HEK293T (cell line): ENCODE measurements at regions not wholly inside any gene's neighbourhood (a gene's known extent, or its start where the extent isn't known, plus 50 kb on each side); places are given as distances from the start of the nearest gene placed in this dataset.

ENCODE experiments used
- CTCF ChIA-PET: fragments of 350-600 bp; formaldehyde crosslinking; extraction: SDS; loops from one replicate; lab custom pipeline; 2021; ENCODE audit warnings: antibody characterized with exemption, inconsistent platforms; lab: Yijun Ruan, JAX
- POLR2A ChIA-PET: fragments of 350-600 bp; formaldehyde crosslinking; extraction: SDS; loops from one replicate; lab custom pipeline; 2020; ENCODE audit warnings: antibody characterized with exemption, inconsistent platforms; lab: Yijun Ruan, JAX
- DNase-seq: peaks from one replicate; pipeline ENCODE4 v3.0.0; 2012; ENCODE audit warnings: mixed read lengths; ENCODE audit errors: extremely low spot score
- ARNT ChIP-seq: fragments of 450-650 bp; IDR thresholded peaks from 2 replicates; pipeline ENCODE4 v1.6.1; 2017; ENCODE audit warnings: mild to moderate bottlenecking
- BHLHE40 ChIP-seq: fragments of 450-650 bp; IDR thresholded peaks from 2 replicates; pipeline ENCODE4 v1.6.1; 2016; ENCODE audit warnings: mild to moderate bottlenecking, moderate library complexity, borderline replicate concordance
- CTBP1 ChIP-seq: fragments of 450-650 bp; IDR thresholded peaks from 2 replicates; pipeline ENCODE4 v1.6.1; 2016; ENCODE audit warnings: borderline replicate concordance
- ELF4 ChIP-seq: fragments of 450-650 bp; IDR thresholded peaks from 2 replicates; pipeline ENCODE4 v1.6.1; 2017; ENCODE audit warnings: antibody characterized with exemption
- FOXA1 ChIP-seq: fragments of 450-650 bp; IDR thresholded peaks from 2 replicates; pipeline ENCODE4 v1.6.1; 2016; ENCODE audit warnings: mild to moderate bottlenecking
- FOXK2 ChIP-seq: fragments of 450-650 bp; IDR thresholded peaks from 2 replicates; pipeline ENCODE4 v1.6.1; 2016; ENCODE audit warnings: mild to moderate bottlenecking
- FOXM1 ChIP-seq: fragments of 450-650 bp; IDR thresholded peaks from 2 replicates; pipeline ENCODE4 v1.6.1; 2017; ENCODE audit warnings: mild to moderate bottlenecking, borderline replicate concordance
- HDGF ChIP-seq: fragments of 450-650 bp; IDR thresholded peaks from 2 replicates; pipeline ENCODE4 v1.6.1; 2017; ENCODE audit warnings: antibody characterized with exemption, borderline replicate concordance
- L3MBTL2 ChIP-seq: fragments of 450-650 bp; conservative IDR thresholded peaks from 2 replicates; pipeline ENCODE4 v1.6.1; 2016; ENCODE audit warnings: mild to moderate bottlenecking
- LEF1 ChIP-seq: fragments of 450-650 bp; IDR thresholded peaks from 2 replicates; pipeline ENCODE4 v1.6.1; 2017; ENCODE audit warnings: mild to moderate bottlenecking, borderline replicate concordance
- NFRKB ChIP-seq: fragments of 450-650 bp; IDR thresholded peaks from 2 replicates; pipeline ENCODE4 v1.6.1; 2016; ENCODE audit warnings: mild to moderate bottlenecking, moderate library complexity
- PKNOX1 ChIP-seq: fragments of 450-650 bp; IDR thresholded peaks from 2 replicates; pipeline ENCODE4 v1.6.1; 2016
- SP1 ChIP-seq: fragments of 450-650 bp; IDR thresholded peaks from 2 replicates; pipeline ENCODE4 v1.6.1; 2017
- SUZ12 ChIP-seq: fragments of 450-650 bp; IDR thresholded peaks from 2 replicates; pipeline ENCODE4 v1.6.1; 2016; ENCODE audit warnings: mild to moderate bottlenecking
- TARDBP ChIP-seq: fragments of 450-650 bp; IDR thresholded peaks from 2 replicates; pipeline ENCODE4 v1.6.1; 2016
- ZNF384 ChIP-seq: fragments of 450-650 bp; IDR thresholded peaks from 2 replicates; pipeline ENCODE4 v1.6.1; 2016

GRCh38 chr2:5530011-5530696 lies 162.0 kb upstream of the SOX11 start:
- DNase-seq: no peak
- ChIA-PET CTCF (no interaction called here), POLR2A (no interaction called here)
- no peak for TF ChIP-seq SUZ12
- no peak for TF ChIP-seq BHLHE40
- no peak for TF ChIP-seq FOXM1
- TF ChIP-seq PKNOX1: no peak
- TF ChIP-seq ELF4: no peak
- no peak for TF ChIP-seq ZNF384
- no peak for TF ChIP-seq TARDBP
- no peak for TF ChIP-seq HDGF
- TF ChIP-seq NFRKB: no peak
- TF ChIP-seq L3MBTL2: no peak
- no peak for TF ChIP-seq ARNT
- no peak for TF ChIP-seq CTBP1
- no peak for TF ChIP-seq FOXA1
- TF ChIP-seq LEF1: no peak

GRCh38 chr2:5535301-5535700 lies 156.9 kb upstream of the SOX11 start:
- DNase-seq: no peak
- POLR2A ChIA-PET: no interaction called here
- CTCF ChIA-PET: no interaction called here
- TF ChIP-seq NFRKB (no peak), SP1 (no peak), HDGF (no peak), CTBP1 (no peak), FOXM1 (no peak), BHLHE40 (no peak), ARNT (no peak), L3MBTL2 (no peak), ELF4 (no peak), FOXA1 (no peak), SUZ12 (no peak), TARDBP (no peak), ZNF384 (no peak), FOXK2 (no peak), LEF1 (no peak), PKNOX1 (no peak)

GRCh38 chr2:5537180-5537688 lies 154.9 kb upstream of the SOX11 start:
- TF ChIP-seq FOXA1: no peak
- TF ChIP-seq TARDBP: no peak
- TF ChIP-seq ARNT: no peak
- ChIA-PET POLR2A (no interaction called here), CTCF (no interaction called here)
- no peak for DNase-seq

- DNase-seq: no peak
- CTCF ChIA-PET: no interaction called here
- POLR2A ChIA-PET: no interaction called here
- TF ChIP-seq LEF1 (no peak), ZNF384 (no peak), FOXM1 (no peak), L3MBTL2 (no peak), PKNOX1 (no peak), BHLHE40 (no peak), FOXA1 (no peak), SUZ12 (no peak), SP1 (no peak), HDGF (no peak), TARDBP (no peak), ELF4 (no peak), CTBP1 (no peak)
These were observed 153.9 kb upstream of the SOX11 start for GRCh38 chr2:5538313-5538712.

- TF ChIP-seq L3MBTL2 (no peak), LEF1 (no peak), ZNF384 (no peak), CTBP1 (no peak), HDGF (no peak), SP1 (no peak), FOXM1 (no peak), BHLHE40 (no peak), SUZ12 (no peak), TARDBP (no peak), FOXA1 (no peak), ELF4 (no peak), FOXK2 (no peak), PKNOX1 (no peak), ARNT (no peak), NFRKB (no peak)
- ChIA-PET POLR2A (no interaction called here), CTCF (no interaction called here)
- DNase-seq: no peak
These were observed 153.4 kb upstream of the SOX11 start for GRCh38 chr2:5538772-5539171.
